Tibial nerve (tissue), 4 donors: ENCODE measurements at regions not wholly inside any gene's neighbourhood (a gene's known extent, or its start where the extent isn't known, plus 50 kb on each side); places are given as distances from the start of the nearest gene placed in this dataset.

Source experiments
- EP300 ChIP-seq, 2 donors: sonication (generic); formaldehyde crosslinking; IDR thresholded peaks; one replicate each; pipeline ENCODE4 v1.6.1; 2017; ENCODE audit warnings: antibody characterized with exemption in 2 of 2, mild to moderate bottlenecking in 1 of 2
- POLR2A ChIP-seq, 2 donors: fragments of 450-650 bp; IDR thresholded peaks; one replicate each; pipeline ENCODE4 v1.6.1; 2017; ENCODE audit warnings: antibody characterized with exemption in 2 of 2, mild to moderate bottlenecking in 2 of 2, moderate library complexity in 2 of 2
- TF ChIP-seq, protein P1 (sequence below), 5 experiments: fragments of 200-600 bp in 3 of 5; fragments of 450-650 bp in 2 of 5; sonication (generic) in 3 of 5; IDR thresholded peaks; one replicate each; pipeline ENCODE4 v1.5.1; 2016 to 2019; ENCODE audit warnings: antibody characterized with exemption in 5 of 5, mild to moderate bottlenecking in 3 of 5, moderate library complexity in 2 of 5

DNA sequence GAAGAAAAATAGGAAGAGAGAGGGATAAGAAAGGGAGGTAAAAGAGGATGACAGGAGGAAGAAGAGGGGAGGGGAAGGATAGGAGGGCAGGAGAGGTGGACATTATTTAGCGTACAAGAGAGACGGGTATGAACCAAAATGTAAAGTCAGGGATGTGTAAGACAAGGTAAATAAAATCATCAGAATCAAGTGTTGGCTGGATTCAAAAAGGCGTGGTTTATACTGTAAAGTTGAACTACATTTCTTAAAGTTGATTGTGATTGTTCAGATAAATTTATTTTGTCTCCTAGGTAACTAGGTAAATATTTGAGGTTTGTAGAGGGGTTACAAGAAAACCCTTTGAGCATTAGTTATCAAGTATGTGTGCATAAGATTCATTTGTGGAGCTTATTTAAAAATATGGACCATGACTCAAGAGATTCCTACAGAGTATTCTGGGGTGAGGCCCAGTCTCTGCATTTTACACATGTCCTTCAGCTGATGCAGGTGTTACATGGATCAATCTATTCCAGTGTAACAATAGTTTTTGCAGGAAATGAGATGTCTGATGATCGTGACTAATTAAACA, 512.1 kb upstream of the MBL2 start:
- TF ChIP-seq, protein P1, sequence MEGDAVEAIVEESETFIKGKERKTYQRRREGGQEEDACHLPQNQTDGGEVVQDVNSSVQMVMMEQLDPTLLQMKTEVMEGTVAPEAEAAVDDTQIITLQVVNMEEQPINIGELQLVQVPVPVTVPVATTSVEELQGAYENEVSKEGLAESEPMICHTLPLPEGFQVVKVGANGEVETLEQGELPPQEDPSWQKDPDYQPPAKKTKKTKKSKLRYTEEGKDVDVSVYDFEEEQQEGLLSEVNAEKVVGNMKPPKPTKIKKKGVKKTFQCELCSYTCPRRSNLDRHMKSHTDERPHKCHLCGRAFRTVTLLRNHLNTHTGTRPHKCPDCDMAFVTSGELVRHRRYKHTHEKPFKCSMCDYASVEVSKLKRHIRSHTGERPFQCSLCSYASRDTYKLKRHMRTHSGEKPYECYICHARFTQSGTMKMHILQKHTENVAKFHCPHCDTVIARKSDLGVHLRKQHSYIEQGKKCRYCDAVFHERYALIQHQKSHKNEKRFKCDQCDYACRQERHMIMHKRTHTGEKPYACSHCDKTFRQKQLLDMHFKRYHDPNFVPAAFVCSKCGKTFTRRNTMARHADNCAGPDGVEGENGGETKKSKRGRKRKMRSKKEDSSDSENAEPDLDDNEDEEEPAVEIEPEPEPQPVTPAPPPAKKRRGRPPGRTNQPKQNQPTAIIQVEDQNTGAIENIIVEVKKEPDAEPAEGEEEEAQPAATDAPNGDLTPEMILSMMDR (IDR thresholded peaks at IDR 0.05): no peak
- no peak for TF ChIP-seq POLR2A (IDR thresholded peaks at IDR 0.05)
- TF ChIP-seq EP300 (IDR thresholded peaks at IDR 0.05): no peak
